ENCODE measurements at regions not wholly inside any gene's neighbourhood (a gene's known extent, or its start where the extent isn't known, plus 50 kb on each side); places are given as distances from the start of the nearest gene placed in this dataset.

DNA sequence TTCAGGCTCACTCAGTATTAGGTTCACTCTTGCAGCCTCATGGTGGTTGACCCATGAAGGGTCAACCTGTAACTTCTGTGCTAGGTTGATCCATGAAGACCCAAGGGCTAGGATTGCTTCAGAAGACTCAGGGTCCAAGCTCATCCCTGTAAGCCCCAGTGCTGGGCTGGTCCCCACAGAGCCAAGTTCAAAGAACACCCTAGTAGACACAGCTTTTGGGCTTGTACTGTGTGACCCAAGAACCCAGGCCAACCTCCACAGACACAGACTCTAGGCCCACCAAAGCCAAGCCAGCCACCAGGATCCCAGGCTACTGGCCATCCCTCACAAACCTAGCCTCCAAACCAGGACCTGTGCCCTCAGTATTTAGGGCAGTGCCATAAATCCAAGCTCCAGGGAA is 1020.6 kb downstream of the SLC16A7 start:
- TF ChIP-seq, protein P1, sequence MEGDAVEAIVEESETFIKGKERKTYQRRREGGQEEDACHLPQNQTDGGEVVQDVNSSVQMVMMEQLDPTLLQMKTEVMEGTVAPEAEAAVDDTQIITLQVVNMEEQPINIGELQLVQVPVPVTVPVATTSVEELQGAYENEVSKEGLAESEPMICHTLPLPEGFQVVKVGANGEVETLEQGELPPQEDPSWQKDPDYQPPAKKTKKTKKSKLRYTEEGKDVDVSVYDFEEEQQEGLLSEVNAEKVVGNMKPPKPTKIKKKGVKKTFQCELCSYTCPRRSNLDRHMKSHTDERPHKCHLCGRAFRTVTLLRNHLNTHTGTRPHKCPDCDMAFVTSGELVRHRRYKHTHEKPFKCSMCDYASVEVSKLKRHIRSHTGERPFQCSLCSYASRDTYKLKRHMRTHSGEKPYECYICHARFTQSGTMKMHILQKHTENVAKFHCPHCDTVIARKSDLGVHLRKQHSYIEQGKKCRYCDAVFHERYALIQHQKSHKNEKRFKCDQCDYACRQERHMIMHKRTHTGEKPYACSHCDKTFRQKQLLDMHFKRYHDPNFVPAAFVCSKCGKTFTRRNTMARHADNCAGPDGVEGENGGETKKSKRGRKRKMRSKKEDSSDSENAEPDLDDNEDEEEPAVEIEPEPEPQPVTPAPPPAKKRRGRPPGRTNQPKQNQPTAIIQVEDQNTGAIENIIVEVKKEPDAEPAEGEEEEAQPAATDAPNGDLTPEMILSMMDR (IDR thresholded peaks at IDR 0.05; ENCODE audit: low read depth, low read length), result no peak
- no peak for TF ChIP-seq EZH2phosphoT487 (IDR thresholded peaks at IDR 0.05; ENCODE audit: low read depth)

Measured in OCI-LY3 (cell line).